K562 (cell line): ENCODE measurements at regions not wholly inside any gene's neighbourhood (a gene's known extent, or its start where the extent isn't known, plus 50 kb on each side); places are given as distances from the start of the nearest gene placed in this dataset.

Experiments used
- ARID3B ChIP-seq: fragments of 250-450 bp; sonication (Bioruptor Pico); IDR thresholded peaks from 2 replicates; pipeline ENCODE4 v1.4.0; 2020; ENCODE audit warnings: borderline replicate concordance
- CHD1 ChIP-seq: fragments of 200-600 bp; sonication (generic); IDR thresholded peaks from one replicate; pipeline ENCODE4 v1.6.1; 2012; ENCODE audit warnings: mild to moderate bottlenecking, moderate library complexity, low read length, inconsistent platforms
- CREB3L1 ChIP-seq: fragments of 450-650 bp; IDR thresholded peaks from 2 replicates; pipeline ENCODE4 v1.6.1; 2014; ENCODE audit warnings: low read depth, mild to moderate bottlenecking, moderate library complexity, borderline replicate concordance
- ESRRB ChIP-seq: fragments of 250-450 bp; sonication (Bioruptor Pico); IDR thresholded peaks from 2 replicates; pipeline ENCODE4 v1.5.0; 2020; ENCODE audit warnings: mild to moderate bottlenecking, moderate library complexity, borderline replicate concordance
- ETS1 ChIP-seq: conservative IDR thresholded peaks from 2 replicates; pipeline ENCODE4 v1.6.1; 2011; ENCODE audit warnings: low read depth, mild to moderate bottlenecking, low read length; ENCODE audit not compliant: control insufficient read depth
- FOXK2 ChIP-seq, 2 experiments: fragments of 450-650 bp; IDR thresholded peaks in 1 of 2; conservative IDR thresholded peaks in 1 of 2; 2 replicates each; pipeline ENCODE4 v1.6.1; 2016; ENCODE audit warnings: low read depth in 2 of 2, mild to moderate bottlenecking in 1 of 2
- HMG20B ChIP-seq: fragments of 250-450 bp; sonication (Bioruptor Pico); IDR thresholded peaks from 2 replicates; pipeline ENCODE4 v1.5.0; 2021; ENCODE audit warnings: mild to moderate bottlenecking
- ILF3 ChIP-seq: fragments of 450-650 bp; IDR thresholded peaks from 2 replicates; pipeline ENCODE4 v1.6.1; 2018; ENCODE audit warnings: antibody characterized with exemption, mild to moderate bottlenecking, moderate library complexity, borderline replicate concordance
- KAT2B ChIP-seq: IDR thresholded peaks from one replicate; pipeline ENCODE4 v1.6.1; 2012; ENCODE audit warnings: low read depth, mild to moderate bottlenecking, control low read depth, inconsistent platforms, low read length, moderate library complexity
- L3MBTL2 ChIP-seq: fragments of 450-650 bp; IDR thresholded peaks from 2 replicates; pipeline ENCODE4 v1.6.1; 2016; ENCODE audit warnings: mild to moderate bottlenecking, moderate library complexity
- MBD1 ChIP-seq: fragments of 250-450 bp; sonication (Bioruptor Pico); IDR thresholded peaks from 2 replicates; pipeline ENCODE4 v1.8.0; 2022; ENCODE audit warnings: inconsistent platforms
- MEF2D ChIP-seq: conservative IDR thresholded peaks from 2 replicates; pipeline ENCODE4 v1.6.1; 2016; ENCODE audit warnings: low read depth, missing genetic modification characterization, missing compliant biosample characterization
- POLR2H ChIP-seq: IDR thresholded peaks from 2 replicates; pipeline ENCODE4 v1.6.1; 2016; ENCODE audit warnings: missing genetic modification characterization, low read depth, mild to moderate bottlenecking, control low read depth, missing compliant biosample characterization, moderate library complexity
- STAG1 ChIP-seq: sonication (generic); formaldehyde crosslinking; IDR thresholded peaks from 2 replicates; pipeline ENCODE4 v1.5.0; 2020; ENCODE audit warnings: missing genetic modification reagents, borderline replicate concordance
- TBP ChIP-seq: optimal IDR thresholded peaks from 2 replicates; pipeline ENCODE3; 2011; ENCODE audit warnings: low read depth, low read length, improper control_type of control experiment
- U2AF1 ChIP-seq: fragments of 200-400 bp; formaldehyde crosslinking; optimal IDR thresholded peaks from 2 replicates; pipeline ENCODE3; 2017; ENCODE audit warnings: mild to moderate bottlenecking, low read depth, low read length, moderate library complexity
- ZFP91 ChIP-seq: sonication (generic); formaldehyde crosslinking; IDR thresholded peaks from 2 replicates; pipeline ENCODE4 v1.8.0; 2022; ENCODE audit warnings: mild to moderate bottlenecking, missing genetic modification reagents
- ZNF239 ChIP-seq: fragments of 250-450 bp; sonication (Bioruptor Pico); IDR thresholded peaks from 2 replicates; pipeline ENCODE4 v1.4.0; 2020; ENCODE audit warnings: mild to moderate bottlenecking
- ZNF507 ChIP-seq: conservative IDR thresholded peaks from 2 replicates; pipeline ENCODE4 v1.6.1; 2017; ENCODE audit warnings: missing genetic modification characterization, missing compliant biosample characterization
- ZNF778 ChIP-seq: fragments of 450-650 bp; formaldehyde crosslinking; IDR thresholded peaks from 2 replicates; pipeline ENCODE4 v1.4.0; 2020; ENCODE audit warnings: mild to moderate bottlenecking, moderate library complexity
- TF ChIP-seq, protein P1 (sequence below): fragments of 450-650 bp; IDR thresholded peaks from 2 replicates; pipeline ENCODE4 v1.6.1; 2016

GRCh38 chr7:138254444-138254843, 178.2 kb downstream of the AKR1D1 start (continued):
- no peak for TF ChIP-seq ETS1
- peak; percentile 30; the same call in 1 of the 2 replicates for TF ChIP-seq L3MBTL2
- no peak for TF ChIP-seq POLR2H (tag)
- no peak for TF ChIP-seq ZNF507 (tag)
- TF ChIP-seq U2AF1, result no peak
- no peak for TF ChIP-seq ZNF239 (CRISPR knock-in tag)
- TF ChIP-seq HMG20B, result no peak
- TF ChIP-seq STAG1, result no peak
- TF ChIP-seq, protein P1, sequence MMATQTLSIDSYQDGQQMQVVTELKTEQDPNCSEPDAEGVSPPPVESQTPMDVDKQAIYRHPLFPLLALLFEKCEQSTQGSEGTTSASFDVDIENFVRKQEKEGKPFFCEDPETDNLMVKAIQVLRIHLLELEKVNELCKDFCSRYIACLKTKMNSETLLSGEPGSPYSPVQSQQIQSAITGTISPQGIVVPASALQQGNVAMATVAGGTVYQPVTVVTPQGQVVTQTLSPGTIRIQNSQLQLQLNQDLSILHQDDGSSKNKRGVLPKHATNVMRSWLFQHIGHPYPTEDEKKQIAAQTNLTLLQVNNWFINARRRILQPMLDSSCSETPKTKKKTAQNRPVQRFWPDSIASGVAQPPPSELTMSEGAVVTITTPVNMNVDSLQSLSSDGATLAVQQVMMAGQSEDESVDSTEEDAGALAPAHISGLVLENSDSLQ, result peak; percentile 44; the same call in 1 of the 2 replicates
- TF ChIP-seq FOXK2 (conservative IDR thresholded peaks at IDR 0.05 in 1 of 2, IDR thresholded peaks at IDR 0.05 in 1 of 2; ENCODE audit: low read depth in 2 of 2), result peak; percentile 51 to 65
- TF ChIP-seq MEF2D (tag), result no peak
- no peak for TF ChIP-seq ILF3
- no peak for TF ChIP-seq ESRRB (CRISPR knock-in tag)
- no peak for TF ChIP-seq ZNF778 (CRISPR knock-in tag)
- no peak for TF ChIP-seq KAT2B
- no peak for TF ChIP-seq TBP
- no peak for TF ChIP-seq MBD1
- no peak for TF ChIP-seq ARID3B (CRISPR knock-in tag)
- TF ChIP-seq ZFP91, result no peak
- peak; percentile 89 for TF ChIP-seq CREB3L1
- TF ChIP-seq CHD1, result no peak
